Left colon (tissue), 2 donors: ENCODE measurements at regions not wholly inside any gene's neighbourhood (a gene's known extent, or its start where the extent isn't known, plus 50 kb on each side); places are given as distances from the start of the nearest gene placed in this dataset.
A peak's percentile ranks its signal among the peaks of the same experiment; 100 is the strongest.

ENCODE experiments used
- ATAC-seq: fragments of 200-7000 bp; cut with Tn5 transposase; one replicate; pipeline ENCODE4 v1.9.1; 2020; ENCODE audit warnings: mild to moderate bottlenecking, moderate library complexity
- DNase-seq, 2 donors: peaks; one replicate each; pipeline ENCODE4 v3.0.0-alpha.2; 2020
- intact Hi-C, 2 donors: fragments of 100-400 bp; cut with DNase I in 1 of 2; cut with micrococcal nuclease in 1 of 2; formaldehyde crosslinking; loops; one replicate each; pipeline versions ENCODE4 v1.11.2 to v1.14.0; 2022; cut with DNase I, micrococcal nuclease
- donor health status: DM: no; HTN: no; CAD: no.
- donor health status: DM: yes; HTN: yes; CAD: no.

DNA sequence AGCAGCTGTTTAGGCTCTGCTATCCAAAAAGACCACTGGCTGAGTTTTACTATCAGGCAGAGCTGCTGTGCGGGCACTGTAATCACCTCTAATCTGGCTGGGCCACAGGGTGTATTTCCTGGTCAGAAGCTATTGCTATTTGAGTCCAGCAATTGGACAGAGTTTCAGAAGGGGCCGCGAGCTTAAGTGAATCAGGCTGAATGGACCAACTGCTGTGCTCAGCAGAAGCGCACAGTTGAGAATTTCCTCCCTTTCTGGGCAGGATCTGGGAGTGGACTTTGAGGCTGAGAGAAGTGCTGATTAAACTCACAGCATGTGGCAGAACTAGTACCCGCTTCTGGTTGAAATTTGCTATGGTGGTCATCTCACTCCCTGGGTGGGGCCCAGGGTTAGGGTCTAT, 251.8 kb downstream of the INSIG2 start:
- DNase-seq (no peak), ATAC-seq (no peak)
- intact Hi-C loops: no loop called here

DNA sequence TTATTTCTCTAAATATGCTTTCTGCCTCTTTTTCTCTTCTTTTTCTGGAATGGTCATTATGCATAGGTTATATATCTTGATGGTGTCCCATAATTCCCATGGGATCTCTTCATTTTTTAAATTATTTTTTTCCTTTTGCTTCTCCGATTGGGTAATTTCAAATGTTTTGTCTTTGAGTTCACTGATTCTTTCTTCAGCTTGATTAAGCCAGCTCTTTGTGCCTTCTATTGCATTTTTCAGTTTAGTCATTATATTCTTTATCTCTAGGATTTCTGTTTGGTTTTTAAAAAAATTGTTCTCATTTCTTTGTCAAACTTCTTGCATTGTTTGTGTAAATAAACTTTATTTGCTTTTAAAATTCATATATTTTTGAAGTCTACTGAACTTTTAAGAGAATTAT, 251.1 kb downstream of the INSIG2 start:
- ATAC-seq (no peak), DNase-seq (no peak)
- intact Hi-C loops: no loop called here

DNA sequence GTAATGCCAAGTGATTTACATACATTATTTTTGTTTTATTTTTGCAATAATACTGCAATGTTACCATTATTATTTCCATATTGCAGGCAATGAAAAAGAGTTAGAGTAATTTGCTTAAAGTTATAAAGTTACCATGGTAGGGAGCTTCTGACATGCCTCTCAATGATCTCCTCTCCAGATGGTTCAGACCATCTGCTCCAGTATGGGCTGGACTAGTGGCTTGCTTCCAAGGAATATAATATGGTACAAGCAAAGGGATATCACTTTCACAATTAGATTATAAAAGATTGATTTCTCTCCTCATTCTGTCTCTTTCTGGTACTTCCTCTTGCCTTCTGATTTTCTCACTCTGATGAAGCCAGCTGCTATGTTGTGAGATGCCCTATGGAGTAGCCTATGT, 245.4 kb downstream of the INSIG2 start:
- intact Hi-C loops: no loop called here
- no peak for DNase-seq
- no peak for ATAC-seq

DNA sequence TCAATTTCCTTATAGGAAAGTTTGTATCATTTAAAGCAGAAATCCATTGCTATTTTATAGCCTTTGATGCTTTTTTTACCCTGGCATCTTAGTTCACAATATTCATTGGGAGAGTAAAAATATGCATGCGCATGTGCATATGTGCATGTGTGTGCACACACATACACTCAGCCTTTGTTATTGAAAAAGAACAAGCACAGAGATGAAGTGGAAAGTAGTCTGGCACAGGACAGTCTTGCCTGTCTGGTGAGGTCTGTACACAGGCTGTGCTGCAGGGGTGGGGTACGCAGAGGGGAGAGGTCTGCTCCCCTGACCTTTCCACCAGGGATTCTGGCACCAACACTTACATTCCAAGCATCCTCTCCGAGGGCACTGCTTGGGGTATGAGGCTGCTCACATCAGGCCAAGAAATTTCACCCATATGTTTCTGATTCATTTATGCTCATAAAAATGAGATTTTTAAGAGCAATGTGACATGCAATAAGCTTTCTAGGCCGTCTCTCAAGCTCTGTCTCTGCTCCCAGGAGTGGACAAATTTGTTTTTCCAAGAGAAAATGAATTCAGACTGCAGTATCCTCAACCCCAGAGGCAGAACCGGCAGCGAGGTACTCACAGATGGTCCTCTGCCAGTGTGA, 237.2 kb downstream of the INSIG2 start:
- intact Hi-C loops: no loop called here
- no peak for DNase-seq
- no peak for ATAC-seq

DNA sequence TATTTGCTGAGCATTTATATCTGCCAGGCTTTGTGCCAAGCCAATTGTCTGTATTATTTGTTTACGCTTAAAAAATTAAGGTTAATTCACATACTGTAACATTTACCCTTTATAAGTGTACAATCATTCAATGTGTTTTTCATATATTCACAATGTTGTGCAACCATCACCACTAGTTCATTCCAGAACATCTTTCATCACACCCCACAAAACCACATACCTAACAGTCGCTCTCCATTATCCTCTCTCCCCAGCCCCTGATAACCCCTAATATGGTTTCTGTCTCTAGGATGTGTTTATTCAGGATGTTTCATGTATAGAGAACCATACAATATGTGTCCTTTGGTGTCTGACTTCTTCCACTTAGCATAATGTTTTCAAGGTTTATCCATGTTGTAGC, 234.1 kb downstream of the INSIG2 start:
- ATAC-seq: no peak
- DNase-seq: no peak
- intact Hi-C loops: no loop called here

DNA sequence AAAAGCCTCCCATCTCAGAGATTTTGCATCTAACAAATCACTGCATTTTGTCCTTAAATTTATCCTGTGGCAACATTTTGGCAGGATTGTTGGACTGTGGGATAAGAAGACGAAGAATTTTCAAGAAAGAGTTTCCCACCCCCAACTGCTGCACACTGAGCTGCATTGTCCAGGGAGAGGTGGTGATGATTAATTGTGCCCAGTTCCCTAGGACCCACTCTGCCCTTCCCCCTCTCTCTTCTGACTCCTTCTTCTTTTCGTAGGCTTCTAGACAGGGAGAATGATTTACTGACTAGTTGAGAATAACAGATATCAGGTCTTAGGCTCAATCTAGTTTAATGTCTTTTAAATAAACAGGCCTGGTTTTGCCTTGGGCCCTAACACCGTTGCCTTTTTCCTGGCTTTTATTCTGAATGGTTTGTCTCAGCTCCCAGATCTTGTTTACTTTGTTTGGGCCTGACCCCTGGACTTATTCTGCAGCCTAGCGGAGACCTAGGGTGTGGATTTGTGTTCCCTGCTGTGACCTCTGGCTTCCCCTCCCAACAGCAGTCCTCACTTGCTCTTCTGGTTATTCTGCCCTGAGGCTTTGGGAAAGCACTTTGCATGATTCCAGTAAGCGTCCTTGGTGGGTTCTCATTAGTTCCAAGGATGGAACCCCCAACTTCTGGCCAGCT, 233.3 kb downstream of the INSIG2 start:
- ATAC-seq: peak; percentile 82
- DNase-seq: no peak
- intact Hi-C loops: no loop called here

DNA sequence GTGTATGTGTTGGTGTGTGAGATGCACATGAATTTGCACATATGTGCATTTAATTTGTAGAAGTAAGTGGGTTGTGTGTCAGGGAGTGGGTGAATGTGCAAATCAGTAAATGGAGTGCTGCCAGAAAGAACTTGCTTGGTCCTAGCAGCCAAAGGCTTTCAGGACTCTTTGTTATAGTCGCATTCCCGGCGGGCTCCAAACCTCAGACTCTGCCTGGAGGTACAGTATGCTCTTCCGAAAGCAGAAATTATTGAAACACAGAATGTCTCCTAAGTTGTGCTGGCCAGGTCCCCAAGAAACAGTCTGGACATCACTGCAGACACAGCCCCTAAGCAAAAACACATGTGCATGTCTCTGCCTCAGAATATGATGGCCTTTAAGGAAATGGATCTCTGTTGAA, 232.4 kb downstream of the INSIG2 start:
- ATAC-seq: no peak
- intact Hi-C loops: no loop called here

DNA sequence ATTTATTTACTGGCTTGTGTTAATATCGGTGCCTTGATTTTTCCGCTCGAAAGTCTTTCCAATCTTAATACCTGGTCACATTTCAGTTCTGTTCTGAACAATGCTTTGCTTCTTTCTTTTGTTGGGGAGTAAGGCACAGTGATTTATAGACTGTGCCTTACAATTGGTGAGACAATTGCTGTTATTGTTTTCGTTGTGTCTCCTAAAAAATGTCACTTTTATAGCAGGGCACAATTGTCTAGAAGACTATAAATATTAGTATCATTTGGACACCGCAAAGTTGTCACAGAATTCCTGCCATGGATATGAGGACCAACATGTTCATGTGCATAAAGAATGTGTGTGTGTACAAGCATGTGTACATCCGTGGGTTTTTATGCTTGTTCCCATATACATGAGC, 231.9 kb downstream of the INSIG2 start:
- intact Hi-C loops: no loop called here
- ATAC-seq (no peak), DNase-seq (no peak)

More for the DNA sequence above, 232.4 kb downstream of the INSIG2 start:
- no peak for DNase-seq

DNA sequence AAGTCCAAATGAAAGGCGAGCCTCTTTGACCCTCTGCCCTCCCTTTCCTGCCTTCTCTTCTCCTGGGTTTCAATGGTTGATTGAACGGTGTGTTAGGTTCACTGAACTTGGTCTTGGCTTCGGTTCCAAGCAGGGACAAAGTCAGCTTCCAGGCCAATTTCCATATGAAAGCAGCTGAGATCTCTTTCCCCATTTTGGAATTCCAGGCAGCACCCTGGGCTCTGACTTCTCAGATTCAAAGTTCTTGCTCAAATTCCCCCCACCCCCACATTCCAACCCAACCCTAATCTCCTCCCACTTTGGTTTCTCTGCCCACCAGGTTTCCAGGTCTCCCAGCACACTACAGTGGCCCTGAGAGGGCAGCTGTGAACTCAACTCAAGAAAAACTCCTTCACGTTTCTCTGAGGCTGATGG, 231.0 kb downstream of the INSIG2 start:
- intact Hi-C loops: no loop called here
- no peak for ATAC-seq
- no peak for DNase-seq

DNA sequence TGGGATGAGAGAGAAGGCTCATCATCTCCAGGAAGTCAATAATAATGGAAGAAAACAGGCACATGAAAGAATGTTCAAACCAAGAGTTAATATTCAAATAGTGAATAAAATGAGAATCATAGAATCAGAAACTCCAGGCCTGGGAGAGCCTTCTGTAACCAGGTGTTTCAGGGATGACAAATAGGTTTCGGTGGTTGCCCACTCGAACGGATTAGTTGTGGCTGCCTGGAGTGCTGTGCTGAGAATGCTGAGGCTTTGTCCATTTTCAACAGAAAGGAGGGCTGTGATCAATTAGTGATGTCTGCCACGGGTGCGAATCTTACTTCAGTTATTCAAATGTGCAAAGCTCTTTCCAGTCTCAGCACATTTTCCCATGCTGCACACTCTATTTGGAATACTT, 227.3 kb downstream of the INSIG2 start:
- intact Hi-C loops: no loop called here
- ATAC-seq: no peak

DNA sequence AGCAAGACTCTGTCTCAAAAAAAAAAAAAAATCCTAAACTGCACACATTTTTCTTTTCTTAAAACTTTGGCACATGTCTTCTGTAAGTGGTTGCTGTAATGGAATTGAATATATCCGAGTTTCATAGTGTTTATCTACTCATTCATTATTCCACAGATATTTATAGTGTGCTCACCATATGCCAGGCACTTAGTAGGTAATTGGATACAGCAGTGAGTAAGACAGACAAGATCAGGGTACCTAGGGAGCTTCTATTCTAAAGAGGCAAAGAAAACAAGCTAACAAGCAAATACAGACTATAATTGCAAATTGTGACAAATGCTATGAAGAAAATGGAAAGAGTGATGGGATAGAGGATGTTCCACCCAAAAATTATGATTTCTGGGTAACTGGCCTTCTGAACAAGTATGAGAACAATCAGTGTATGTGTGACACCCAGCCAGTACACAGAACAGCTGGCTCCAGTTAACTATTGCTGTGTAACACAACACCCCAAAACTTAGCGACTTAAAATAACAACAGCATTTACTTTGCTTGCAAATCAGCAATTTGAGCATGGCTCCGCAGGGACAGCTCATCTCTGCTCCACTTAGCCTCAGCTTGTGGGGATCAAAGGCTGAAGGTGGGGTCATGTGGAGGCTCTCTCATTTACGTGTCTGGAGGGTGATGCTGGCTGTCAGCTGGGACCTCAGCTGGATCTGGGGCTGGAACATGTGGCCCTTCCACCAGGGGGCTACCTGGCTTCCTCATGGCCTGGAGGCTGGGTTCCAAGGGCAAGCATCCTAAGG, 224.9 kb downstream of the INSIG2 start:
- DNase-seq: no peak
- no peak for ATAC-seq
- intact Hi-C loops: no loop called here

More for the DNA sequence above, 227.3 kb downstream of the INSIG2 start:
- no peak for DNase-seq

DNA sequence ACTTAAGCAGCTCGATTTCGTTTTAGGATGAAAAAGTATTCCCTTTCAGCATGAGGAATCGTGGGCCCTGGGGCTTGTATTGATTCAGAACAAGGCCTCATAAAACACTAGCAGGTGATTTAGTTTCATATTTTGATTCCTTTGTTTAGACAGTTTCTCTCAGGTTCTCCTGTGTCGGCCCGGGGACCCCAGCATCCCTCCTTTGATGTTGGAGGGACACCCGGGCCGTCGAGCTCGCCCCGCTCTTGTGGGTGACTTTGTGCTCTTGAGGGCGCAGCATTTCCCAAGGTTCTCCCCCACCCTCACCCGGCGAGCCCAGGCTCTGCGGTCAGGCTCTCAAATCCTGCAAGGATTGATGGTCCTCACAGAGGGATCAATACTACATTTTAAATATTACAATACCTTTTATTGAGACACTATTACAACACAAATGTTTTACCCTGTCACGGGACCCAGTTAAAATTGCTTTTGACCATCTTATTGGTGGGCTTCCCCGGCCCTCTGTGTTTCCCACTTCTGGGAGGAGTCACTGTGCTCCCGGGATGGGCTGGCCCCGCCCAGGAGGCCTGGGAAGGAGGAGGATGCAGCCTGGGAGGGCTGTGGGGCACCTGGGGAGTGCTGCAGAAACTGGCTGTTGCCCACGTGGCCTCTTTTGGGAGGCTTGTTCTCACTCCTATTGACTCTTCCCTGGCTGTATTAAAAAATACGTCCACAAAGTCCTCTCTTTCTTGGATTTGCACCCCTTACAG, 222.6 kb downstream of the INSIG2 start:
- ATAC-seq (no peak), DNase-seq (no peak)
- intact Hi-C loops: no loop called here

DNA sequence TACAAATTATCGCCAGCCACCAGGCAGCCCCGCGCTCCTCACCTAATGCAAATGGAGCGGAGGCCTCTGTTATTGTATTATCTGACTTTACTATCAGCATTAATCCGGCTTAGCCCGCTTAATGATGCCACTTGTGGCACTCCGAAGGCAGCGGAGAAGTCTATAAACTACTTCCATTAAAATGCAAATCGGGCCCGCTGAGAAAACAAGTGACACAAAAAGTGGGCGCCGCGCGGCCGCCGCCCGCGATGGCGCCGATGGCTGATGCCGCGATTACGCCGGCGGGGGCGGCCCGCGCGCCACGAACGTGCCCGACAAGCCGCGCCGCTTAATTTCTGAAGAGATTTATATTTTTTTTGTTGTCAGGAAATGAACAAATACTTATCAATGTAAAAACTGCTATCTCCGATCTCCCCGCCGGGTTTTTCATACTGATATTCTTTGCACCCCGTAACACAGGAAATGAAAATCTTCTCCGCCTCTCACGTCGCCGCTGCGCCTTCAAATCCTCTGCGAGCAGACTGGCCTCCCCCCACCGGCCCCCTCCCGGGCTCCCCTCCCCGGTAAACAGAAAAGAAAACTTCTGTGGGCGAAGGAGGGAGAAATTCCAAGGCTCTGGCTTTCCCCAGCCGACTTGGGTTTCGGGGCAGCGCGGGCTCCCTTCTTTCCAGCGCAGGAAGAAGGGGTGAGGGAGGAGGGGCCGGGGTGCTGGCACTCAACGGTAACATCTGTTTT, 221.8 kb downstream of the INSIG2 start:
- DNase-seq: peak in 1 of 2 donors; percentile 33
- intact Hi-C loops: no loop called here

DNA sequence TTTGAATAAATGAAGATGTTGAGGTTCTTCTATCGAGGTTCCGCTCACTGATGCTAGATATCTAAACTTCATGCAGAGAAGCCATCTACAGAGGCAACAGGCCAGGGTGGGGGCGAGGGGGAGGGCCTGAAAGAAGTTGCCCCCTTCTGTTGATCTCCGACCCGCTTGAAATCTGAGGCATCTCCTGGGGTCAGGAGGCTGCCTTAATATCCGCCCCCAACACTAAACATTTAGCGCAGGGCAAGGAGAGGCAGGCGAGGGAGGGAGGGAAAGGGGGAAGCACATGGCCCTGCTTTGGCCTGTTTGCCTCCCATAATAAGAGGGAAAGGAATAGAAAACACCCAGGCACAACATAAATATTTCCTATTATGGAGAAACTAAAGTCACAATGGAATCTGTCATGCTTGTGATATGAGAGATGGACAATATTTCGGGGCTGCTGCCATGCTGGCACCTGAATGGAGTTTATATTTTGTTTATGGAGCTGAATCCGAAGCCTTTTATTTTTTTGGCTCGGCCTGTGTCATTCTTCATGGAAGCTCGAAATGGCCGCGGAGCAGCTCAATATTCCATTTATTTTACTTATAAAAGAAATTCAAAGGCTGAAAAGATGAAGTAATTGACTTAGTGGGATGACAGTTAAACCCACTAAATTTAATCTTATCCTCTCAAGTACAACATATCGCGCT, 221.1 kb downstream of the INSIG2 start:
- intact Hi-C loops: no loop called here

More for the DNA sequence above, 221.8 kb downstream of the INSIG2 start:
- ATAC-seq: peak; percentile 33

DNA sequence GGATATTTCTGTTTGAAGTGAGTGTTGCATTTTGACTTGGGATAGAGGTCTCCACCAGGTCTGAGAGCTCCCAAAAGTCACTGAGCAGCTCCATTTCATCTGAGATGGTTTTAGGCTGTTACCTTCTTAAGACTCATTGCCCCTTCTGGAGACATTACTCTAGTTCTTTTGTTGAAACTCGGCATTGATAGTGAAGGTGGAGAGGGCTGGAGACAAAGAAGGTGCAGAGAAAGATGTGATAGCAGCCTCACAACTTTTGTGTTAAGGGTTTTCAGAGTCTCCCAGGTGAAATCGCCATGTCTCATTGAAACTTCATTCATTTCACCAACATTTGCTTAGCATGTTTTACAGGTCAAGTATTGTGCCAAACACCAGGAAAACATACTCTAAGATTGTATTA, 219.6 kb downstream of the INSIG2 start:
- ATAC-seq (no peak), DNase-seq (no peak)
- intact Hi-C loops: no loop called here

More for the DNA sequence above, 221.1 kb downstream of the INSIG2 start:
- ATAC-seq (no peak), DNase-seq (no peak)

DNA sequence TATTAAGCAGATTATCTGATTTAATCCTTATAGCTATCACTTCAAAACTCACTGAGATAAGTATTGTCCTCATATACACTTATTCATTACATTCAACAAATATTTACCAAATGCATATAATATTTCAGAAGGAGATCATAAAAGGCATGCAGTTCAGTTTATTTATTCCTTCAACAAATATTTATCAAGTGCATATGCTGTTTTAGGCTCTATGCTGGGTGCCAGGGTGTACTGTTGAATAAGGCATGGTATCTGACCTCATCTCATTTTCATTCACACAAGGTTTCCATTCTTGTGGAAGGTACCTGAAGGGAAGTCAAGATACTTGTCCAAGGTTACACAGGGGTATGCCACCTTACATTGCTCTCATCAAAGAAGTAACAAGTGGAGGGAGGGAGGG, 213.0 kb downstream of the INSIG2 start:
- DNase-seq: no peak
- ATAC-seq: no peak
- intact Hi-C loops: no loop called here

DNA sequence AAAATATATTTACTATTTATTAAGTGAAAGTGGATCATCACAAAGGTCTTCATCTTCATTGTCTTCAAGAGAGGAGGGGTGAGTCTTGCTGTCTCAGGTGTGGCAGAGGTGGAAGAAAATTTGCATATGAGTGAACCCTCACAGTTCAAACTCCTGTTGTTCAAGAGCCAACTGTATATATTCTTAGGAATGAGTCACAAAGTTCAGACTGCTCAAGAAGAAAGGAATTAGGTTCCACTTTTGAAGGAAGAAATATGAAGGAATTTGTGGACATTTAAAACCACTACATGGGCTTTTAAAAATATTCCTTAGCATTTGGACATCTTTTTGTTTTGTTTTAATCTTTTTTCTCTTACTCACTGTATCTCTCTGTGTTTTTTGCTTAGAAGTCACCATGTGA, 212.6 kb downstream of the INSIG2 start:
- ATAC-seq (no peak), DNase-seq (no peak)
- intact Hi-C loops: no loop called here

DNA sequence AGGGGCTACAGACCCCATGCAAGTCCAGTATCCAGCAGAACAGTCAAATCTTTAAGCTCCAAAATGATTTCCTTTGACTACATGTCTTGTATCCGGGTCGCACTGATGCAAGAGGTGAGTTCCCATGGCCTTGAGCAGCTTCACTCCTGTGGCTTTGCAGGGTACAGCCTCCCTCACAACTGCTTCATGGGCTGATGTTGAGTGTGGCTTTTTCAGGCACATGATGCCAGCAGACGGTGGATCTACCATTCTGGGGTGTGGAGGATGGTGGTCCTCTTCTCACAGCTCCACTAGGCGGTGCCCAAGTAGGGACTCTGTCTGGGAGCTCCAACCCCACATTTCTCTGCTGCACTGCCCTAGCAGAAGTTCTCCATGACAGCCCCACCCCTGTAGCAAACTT, 208.4 kb downstream of the INSIG2 start:
- DNase-seq (no peak), ATAC-seq (no peak)
- intact Hi-C loops: no loop called here
